ENCODE measurements at regions not wholly inside any gene's neighbourhood (a gene's known extent, or its start where the extent isn't known, plus 50 kb on each side); places are given as distances from the start of the nearest gene placed in this dataset.

DNA sequence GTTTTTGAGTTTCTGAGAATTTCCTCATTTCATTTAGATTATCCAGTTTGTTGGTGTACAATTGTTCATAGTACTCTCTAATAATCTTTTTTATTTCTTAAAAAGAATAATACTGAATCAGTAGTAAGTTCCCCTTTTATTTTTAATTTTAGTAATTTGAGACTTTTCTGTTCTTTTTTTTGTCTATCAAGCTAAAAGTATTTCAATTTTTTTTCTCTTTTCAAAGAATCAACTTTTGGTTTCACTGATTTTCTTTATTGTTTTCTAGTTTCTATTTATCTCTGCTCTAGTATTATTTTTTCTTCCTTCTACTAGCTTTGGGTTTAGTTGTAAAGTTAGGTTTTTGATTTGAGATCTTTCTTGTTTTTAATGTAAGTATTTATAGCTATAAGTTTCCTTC, 60.6 kb upstream of the ARL15 start:
- TF ChIP-seq, protein P1, sequence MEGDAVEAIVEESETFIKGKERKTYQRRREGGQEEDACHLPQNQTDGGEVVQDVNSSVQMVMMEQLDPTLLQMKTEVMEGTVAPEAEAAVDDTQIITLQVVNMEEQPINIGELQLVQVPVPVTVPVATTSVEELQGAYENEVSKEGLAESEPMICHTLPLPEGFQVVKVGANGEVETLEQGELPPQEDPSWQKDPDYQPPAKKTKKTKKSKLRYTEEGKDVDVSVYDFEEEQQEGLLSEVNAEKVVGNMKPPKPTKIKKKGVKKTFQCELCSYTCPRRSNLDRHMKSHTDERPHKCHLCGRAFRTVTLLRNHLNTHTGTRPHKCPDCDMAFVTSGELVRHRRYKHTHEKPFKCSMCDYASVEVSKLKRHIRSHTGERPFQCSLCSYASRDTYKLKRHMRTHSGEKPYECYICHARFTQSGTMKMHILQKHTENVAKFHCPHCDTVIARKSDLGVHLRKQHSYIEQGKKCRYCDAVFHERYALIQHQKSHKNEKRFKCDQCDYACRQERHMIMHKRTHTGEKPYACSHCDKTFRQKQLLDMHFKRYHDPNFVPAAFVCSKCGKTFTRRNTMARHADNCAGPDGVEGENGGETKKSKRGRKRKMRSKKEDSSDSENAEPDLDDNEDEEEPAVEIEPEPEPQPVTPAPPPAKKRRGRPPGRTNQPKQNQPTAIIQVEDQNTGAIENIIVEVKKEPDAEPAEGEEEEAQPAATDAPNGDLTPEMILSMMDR (conservative IDR thresholded peaks at IDR 0.05; ENCODE audit: low read depth, low read length) = no peak
- TF ChIP-seq EZH2 (IDR thresholded peaks at IDR 0.05; ENCODE audit: low read length, unreplicated experiment) (no peak), EZH2phosphoT487 (IDR thresholded peaks at IDR 0.05; ENCODE audit: borderline replicate concordance, low read length) (no peak)

Data from PC-3 (cell line).